ENCODE measurements at regions not wholly inside any gene's neighbourhood (a gene's known extent, or its start where the extent isn't known, plus 50 kb on each side); places are given as distances from the start of the nearest gene placed in this dataset.
"Not testable (repeated sequence)": the region's sequence is repeated elsewhere in the genome, so short reads cannot be mapped to it uniquely, and the experiment has no call there.

GRCh38 chr4:18611026-18611425, 589.5 kb upstream of the LCORL start:
- FAIRE-seq, result no peak
- no peaks in the 10 kb centered on the region for H3K9me3 ChIP-seq (ENCODE audit: control insufficient read depth in 2 of 3, insufficient read depth in 1 of 3, low read length in 3 of 3)

DNA sequence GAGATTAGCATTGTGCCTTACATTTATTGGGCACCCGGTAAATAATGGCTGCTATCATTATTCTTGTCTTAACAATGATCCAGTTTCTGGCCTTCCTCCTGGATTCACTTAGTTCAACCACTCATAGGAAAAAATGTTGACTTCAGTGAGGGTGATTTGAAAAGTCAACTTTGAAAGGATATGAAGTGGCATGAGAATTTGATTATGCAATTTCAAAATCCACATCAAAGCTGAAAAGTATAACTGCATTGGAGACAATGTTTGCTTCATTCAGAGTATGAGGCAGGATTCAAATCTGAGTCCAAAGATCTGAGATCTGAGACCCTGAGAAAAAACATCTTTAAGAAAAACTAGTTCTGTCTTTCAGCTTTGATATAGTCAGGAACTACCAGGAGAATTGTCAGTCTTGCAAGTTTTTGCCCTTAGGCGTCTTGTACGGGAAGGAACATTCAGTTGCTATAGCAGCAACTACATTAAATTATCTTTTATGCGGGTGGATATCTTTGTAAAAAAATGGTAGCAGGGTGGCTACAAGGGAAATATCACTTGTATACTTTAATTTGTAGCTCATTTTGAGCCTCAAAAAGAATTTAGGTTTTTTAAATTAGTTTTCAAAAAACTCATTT, 587.5 kb upstream of the LCORL start:
- Histone ChIP-seq H3K27me3 (ENCODE audit: control insufficient read depth, insufficient read depth, low read length) (no peaks in the 10 kb centered on the region), H3K9ac (ENCODE audit: low read length in 3 of 3) (no peak overlapping the region), H3K27ac (ENCODE audit: low read depth in 2 of 2, low read length in 2 of 2) (no peak overlapping the region), H3K4me1 (ENCODE audit: control insufficient read depth in 2 of 3, insufficient read depth in 2 of 3, low read depth in 1 of 3, low read length in 3 of 3) (no peaks in the 10 kb centered on the region), H3K9me3 (ENCODE audit: control insufficient read depth in 2 of 3, insufficient read depth in 1 of 3, low read length in 3 of 3) (no peaks in the 10 kb centered on the region), H3K36me3 (ENCODE audit: control insufficient read depth in 2 of 3, insufficient read depth in 3 of 3, low read length in 3 of 3) (no peaks in the 10 kb centered on the region), H3K4me3 (ENCODE audit: low read length in 3 of 3) (no peak overlapping the region)
- DNase-seq (no peak), FAIRE-seq (no peak)
- TF ChIP-seq, protein P1, sequence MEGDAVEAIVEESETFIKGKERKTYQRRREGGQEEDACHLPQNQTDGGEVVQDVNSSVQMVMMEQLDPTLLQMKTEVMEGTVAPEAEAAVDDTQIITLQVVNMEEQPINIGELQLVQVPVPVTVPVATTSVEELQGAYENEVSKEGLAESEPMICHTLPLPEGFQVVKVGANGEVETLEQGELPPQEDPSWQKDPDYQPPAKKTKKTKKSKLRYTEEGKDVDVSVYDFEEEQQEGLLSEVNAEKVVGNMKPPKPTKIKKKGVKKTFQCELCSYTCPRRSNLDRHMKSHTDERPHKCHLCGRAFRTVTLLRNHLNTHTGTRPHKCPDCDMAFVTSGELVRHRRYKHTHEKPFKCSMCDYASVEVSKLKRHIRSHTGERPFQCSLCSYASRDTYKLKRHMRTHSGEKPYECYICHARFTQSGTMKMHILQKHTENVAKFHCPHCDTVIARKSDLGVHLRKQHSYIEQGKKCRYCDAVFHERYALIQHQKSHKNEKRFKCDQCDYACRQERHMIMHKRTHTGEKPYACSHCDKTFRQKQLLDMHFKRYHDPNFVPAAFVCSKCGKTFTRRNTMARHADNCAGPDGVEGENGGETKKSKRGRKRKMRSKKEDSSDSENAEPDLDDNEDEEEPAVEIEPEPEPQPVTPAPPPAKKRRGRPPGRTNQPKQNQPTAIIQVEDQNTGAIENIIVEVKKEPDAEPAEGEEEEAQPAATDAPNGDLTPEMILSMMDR (IDR thresholded peaks at IDR 0.05; ENCODE audit: borderline replicate concordance, extremely low read depth, insufficient read depth), result no peak
- intact Hi-C loops (cut with DNase I), result no loop called here

More at GRCh38 chr4:18611026-18611425, 589.5 kb upstream of the LCORL start:
- Histone ChIP-seq H3K27ac (ENCODE audit: low read depth in 2 of 2, low read length in 2 of 2) (no peak overlapping the region), H3K27me3 (ENCODE audit: control insufficient read depth, insufficient read depth, low read length) (no peaks in the 10 kb centered on the region), H3K36me3 (ENCODE audit: control insufficient read depth in 2 of 3, insufficient read depth in 3 of 3, low read length in 3 of 3) (no peaks in the 10 kb centered on the region), H3K4me1 (ENCODE audit: control insufficient read depth in 2 of 3, insufficient read depth in 2 of 3, low read depth in 1 of 3, low read length in 3 of 3) (no peaks in the 10 kb centered on the region), H3K9ac (ENCODE audit: low read length in 3 of 3) (no peak overlapping the region), H3K4me3 (ENCODE audit: low read length in 3 of 3) (no peak overlapping the region)
- intact Hi-C loops (cut with DNase I), result no loop called here
- no peak for DNase-seq
- TF ChIP-seq, protein P1 (IDR thresholded peaks at IDR 0.05; ENCODE audit: borderline replicate concordance, extremely low read depth, insufficient read depth), result no peak

DNA sequence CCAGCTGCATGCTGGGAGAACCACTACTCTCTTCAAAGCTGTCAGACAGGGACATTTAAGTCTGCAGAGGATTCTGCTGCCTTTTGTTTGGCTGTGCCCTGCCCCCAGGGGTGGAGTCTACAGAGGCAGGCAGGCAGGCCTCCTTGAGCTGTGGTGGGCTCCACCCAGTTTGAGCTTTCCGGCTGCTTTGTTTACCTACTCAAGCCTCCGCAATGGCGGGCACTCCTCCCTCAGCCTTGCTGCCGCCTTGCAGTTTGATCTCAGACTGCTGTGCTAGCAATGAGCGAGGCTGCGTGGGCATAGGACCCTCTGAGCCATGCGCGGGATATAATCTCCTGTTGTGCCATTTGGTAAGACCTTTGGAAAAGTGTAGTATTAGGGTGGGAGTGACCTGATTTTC, 581.1 kb upstream of the LCORL start:
- H3K36me3 ChIP-seq (ENCODE audit: control insufficient read depth in 2 of 3, insufficient read depth in 3 of 3, low read length in 3 of 3); H3K9me3 ChIP-seq (ENCODE audit: control insufficient read depth in 2 of 3, insufficient read depth in 1 of 3, low read length in 3 of 3); FAIRE-seq; DNase-seq; H3K27me3 ChIP-seq (ENCODE audit: control insufficient read depth, insufficient read depth, low read length); H3K4me1 ChIP-seq (ENCODE audit: control insufficient read depth in 2 of 3, insufficient read depth in 2 of 3, low read depth in 1 of 3, low read length in 3 of 3); H3K9ac ChIP-seq (ENCODE audit: low read length in 3 of 3); intact Hi-C loops (cut with DNase I); H3K4me3 ChIP-seq (ENCODE audit: low read length in 3 of 3); H3K27ac ChIP-seq (ENCODE audit: low read depth in 2 of 2, low read length in 2 of 2): not testable (repeated sequence)

- intact Hi-C loops (cut with DNase I), result loop anchor here (10.0 kb wide), 1 partner anchor 1039 kb away; no protein-coding TSS in a partner anchor
Observed at GRCh38 chr4:18593297-18594002, 571.9 kb upstream of the LCORL start.

More at GRCh38 chr4:18593297-18594002, 571.9 kb upstream of the LCORL start:
- Histone ChIP-seq H3K27me3 (ENCODE audit: control insufficient read depth, insufficient read depth, low read length) (no peaks in the 10 kb centered on the region), H3K4me3 (ENCODE audit: low read length in 3 of 3) (no peak overlapping the region), H3K27ac (ENCODE audit: low read depth in 2 of 2, low read length in 2 of 2) (no peak overlapping the region), H3K9ac (ENCODE audit: low read length in 3 of 3) (no peak overlapping the region), H3K36me3 (ENCODE audit: control insufficient read depth in 2 of 3, insufficient read depth in 3 of 3, low read length in 3 of 3) (no peaks in the 10 kb centered on the region), H3K9me3 (ENCODE audit: control insufficient read depth in 2 of 3, insufficient read depth in 1 of 3, low read length in 3 of 3) (no peaks in the 10 kb centered on the region), H3K4me1 (ENCODE audit: control insufficient read depth in 2 of 3, insufficient read depth in 2 of 3, low read depth in 1 of 3, low read length in 3 of 3) (no peaks in the 10 kb centered on the region)
- FAIRE-seq (peak; percentile 57), DNase-seq (peak in 4 of 5 donors; percentile 67 to 91 (median 78))
- TF ChIP-seq, protein P1 (IDR thresholded peaks at IDR 0.05; ENCODE audit: borderline replicate concordance, extremely low read depth, insufficient read depth), result peak; percentile 83

Measured in kidney (tissue), 13 donors.